Panc1 (cell line): ENCODE measurements at regions not wholly inside any gene's neighbourhood (a gene's known extent, or its start where the extent isn't known, plus 50 kb on each side); places are given as distances from the start of the nearest gene placed in this dataset.

Experiments
- ATAC-seq: fragments of 200-7000 bp; cut with Tn5 transposase; 2 replicates; pipeline ENCODE4 v1.9.1; 2020; ENCODE audit warnings: mild to moderate bottlenecking, moderate library complexity
- BruUV-seq: library from RNA; stranded (reverse); fragments of 400-500 nt; replicated peaks from 2 replicates; lab custom pipeline; 2021; lab: Mats Ljungman, UMichigan
- CTCF ChIA-PET: fragments of 300-600 bp; sonication (Branson Sonifier 250); formaldehyde crosslinking; loops from one replicate; lab custom pipeline; 2022; ENCODE audit warnings: antibody characterized with exemption; lab: Charles Lee
- POLR2A ChIA-PET: fragments of 300-600 bp; sonication (Branson Sonifier 250); formaldehyde crosslinking; loops from one replicate; lab custom pipeline; 2022; ENCODE audit warnings: antibody characterized with exemption; lab: Charles Lee
- DNase-seq: peaks from one replicate; pipeline ENCODE4 v3.0.0-alpha.2; 2010; ENCODE audit warnings: low read depth, low spot score
- H3K27ac ChIP-seq: 2 replicates; pipeline ENCODE4 v1.5.1; 2011; ENCODE audit warnings: mild to moderate bottlenecking, low read length, inconsistent platforms
- H3K27me3 ChIP-seq: fragments of 200-500 bp; sonication (Bioruptor generic); 2 replicates; pipeline ENCODE4 v1.6.0; 2014; ENCODE audit warnings: low read length, inconsistent platforms; ENCODE audit not compliant: control insufficient read depth, insufficient read depth
- H3K36me3 ChIP-seq: fragments of 200-500 bp; sonication (Bioruptor generic); 2 replicates; pipeline ENCODE4 v1.5.1; 2014; ENCODE audit warnings: inconsistent platforms, mild to moderate bottlenecking, low read length, moderate library complexity; ENCODE audit not compliant: control insufficient read depth, insufficient read depth
- H3K4me1 ChIP-seq: 2 replicates; pipeline ENCODE4 v1.5.1; 2011; ENCODE audit warnings: inconsistent platforms, mild to moderate bottlenecking, low read length, moderate library complexity; ENCODE audit not compliant: control insufficient read depth, insufficient read depth
- H3K4me3 ChIP-seq, 2 experiments: 2 replicates each; pipeline ENCODE4 v1.5.1; 2011 to 2012; ENCODE audit warnings: low read depth in 2 of 2, low read length in 2 of 2, mild to moderate bottlenecking in 2 of 2, inconsistent platforms in 1 of 2, moderate library complexity in 1 of 2
- H3K9me3 ChIP-seq: fragments of 200-500 bp; sonication (Bioruptor generic); 2 replicates; pipeline ENCODE4 v1.5.1; 2014; ENCODE audit warnings: low read depth, mild to moderate bottlenecking, inconsistent platforms, low read length, moderate library complexity; ENCODE audit not compliant: control insufficient read depth, insufficient read depth
- CTCF ChIP-seq: fragments of 450-650 bp; IDR thresholded peaks from 2 replicates; pipeline ENCODE4 v1.5.1; 2017; ENCODE audit warnings: mild to moderate bottlenecking
- POLR2AphosphoS5 ChIP-seq: IDR thresholded peaks from 2 replicates; pipeline ENCODE4 v1.6.1; 2012; ENCODE audit warnings: mild to moderate bottlenecking, low read depth, low read length, moderate library complexity
- REST ChIP-seq, 2 experiments: IDR thresholded peaks; 2 replicates each; pipeline ENCODE4 v1.6.1; 2011 to 2012; ENCODE audit warnings: low read depth in 2 of 2, control low read depth in 1 of 2, low read length in 1 of 2, mild to moderate bottlenecking in 1 of 2, moderate library complexity in 1 of 2; ENCODE audit not compliant: insufficient read depth in 1 of 2
- SIN3A ChIP-seq: IDR thresholded peaks from 2 replicates; pipeline ENCODE4 v1.6.1; 2012; ENCODE audit warnings: low read depth, mild to moderate bottlenecking, low read length, moderate library complexity, borderline replicate concordance; ENCODE audit not compliant: insufficient read depth
- TCF7L2 ChIP-seq: IDR thresholded peaks from 2 replicates; pipeline ENCODE4 v1.6.1; 2011; ENCODE audit warnings: mild to moderate bottlenecking, low read depth, low read length, inconsistent platforms
- in situ Hi-C: cut with HindIII; loops from 2 replicates; pipeline ENCODE4 v1.10.0; 2016; ENCODE audit warnings: low sequenced_read_pairs, low pct_unique_long_range_greater_than_20kb
- intact Hi-C: fragments of 100-400 bp; cut with micrococcal nuclease; formaldehyde crosslinking; loops from one replicate; pipeline ENCODE4 v1.10.0; 2022; ENCODE audit not compliant: unreplicated experiment

- no TSS peak for BruUV-seq
- in situ Hi-C loops (no loop called here), intact Hi-C loops (no loop called here)
- no peak overlapping the region for H3K4me3 ChIP-seq
- no peaks in the 10 kb centered on the region for H3K27me3 ChIP-seq
- no peaks in the 10 kb centered on the region for H3K9me3 ChIP-seq
- ChIA-PET CTCF (no interaction called here), POLR2A (no interaction called here)
- DNase-seq (no peak), ATAC-seq (no peak)
- H3K36me3 ChIP-seq, result no peaks in the 10 kb centered on the region
- H3K27ac ChIP-seq, result no peak overlapping the region
- H3K4me1 ChIP-seq, result no peaks in the 10 kb centered on the region
- TF ChIP-seq SIN3A (no peak), TCF7L2 (no peak), REST (IDR thresholded peaks at IDR 0.05; ENCODE audit: insufficient read depth in 1 of 2, low read depth in 2 of 2, low read length in 1 of 2) (no peak), CTCF (no peak), POLR2AphosphoS5 (no peak)
Observed at GRCh38 chr14:99015833-99016232, 256.2 kb downstream of the BCL11B start.

GRCh38 chr14:99023371-99023770, 248.6 kb downstream of the BCL11B start:
- in situ Hi-C loops, result no loop called here
- no peak for DNase-seq
- ATAC-seq, result no peak
- Histone ChIP-seq H3K4me3 (no peak overlapping the region), H3K9me3 (no peaks in the 10 kb centered on the region), H3K4me1 (no peaks in the 10 kb centered on the region), H3K27ac (no peak overlapping the region), H3K36me3 (no peaks in the 10 kb centered on the region), H3K27me3 (no peaks in the 10 kb centered on the region)
- TF ChIP-seq TCF7L2 (no peak), CTCF (no peak), REST (IDR thresholded peaks at IDR 0.05; ENCODE audit: insufficient read depth in 1 of 2, low read depth in 2 of 2, low read length in 1 of 2) (no peak), POLR2AphosphoS5 (no peak), SIN3A (no peak)
- intact Hi-C loops, result no loop called here
- ChIA-PET CTCF (no interaction called here), POLR2A (no interaction called here)
- BruUV-seq, result no TSS peak
